ENCODE measurements at regions not wholly inside any gene's neighbourhood (a gene's known extent, or its start where the extent isn't known, plus 50 kb on each side); places are given as distances from the start of the nearest gene placed in this dataset.

- TF ChIP-seq CTCF (IDR thresholded peaks at IDR 0.05), result no peak
- TF ChIP-seq POLR2AphosphoS5 (IDR thresholded peaks at IDR 0.05; ENCODE audit: low read depth, low read length), result no peak
- no peak for TF ChIP-seq REST (IDR thresholded peaks at IDR 0.05; ENCODE audit: insufficient read depth in 1 of 2, low read depth in 2 of 2, low read length in 1 of 2)
- no peak for TF ChIP-seq SIN3A (IDR thresholded peaks at IDR 0.05; ENCODE audit: borderline replicate concordance, insufficient read depth, low read depth, low read length)
- TF ChIP-seq TCF7L2 (IDR thresholded peaks at IDR 0.05; ENCODE audit: low read depth, low read length), result no peak
Observed at GRCh38 chr5:3006526-3006925, 255.0 kb upstream of the IRX2 start.

Data from Panc1 (cell line).